ENCODE measurements at regions not wholly inside any gene's neighbourhood (a gene's known extent, or its start where the extent isn't known, plus 50 kb on each side); places are given as distances from the start of the nearest gene placed in this dataset.

DNA sequence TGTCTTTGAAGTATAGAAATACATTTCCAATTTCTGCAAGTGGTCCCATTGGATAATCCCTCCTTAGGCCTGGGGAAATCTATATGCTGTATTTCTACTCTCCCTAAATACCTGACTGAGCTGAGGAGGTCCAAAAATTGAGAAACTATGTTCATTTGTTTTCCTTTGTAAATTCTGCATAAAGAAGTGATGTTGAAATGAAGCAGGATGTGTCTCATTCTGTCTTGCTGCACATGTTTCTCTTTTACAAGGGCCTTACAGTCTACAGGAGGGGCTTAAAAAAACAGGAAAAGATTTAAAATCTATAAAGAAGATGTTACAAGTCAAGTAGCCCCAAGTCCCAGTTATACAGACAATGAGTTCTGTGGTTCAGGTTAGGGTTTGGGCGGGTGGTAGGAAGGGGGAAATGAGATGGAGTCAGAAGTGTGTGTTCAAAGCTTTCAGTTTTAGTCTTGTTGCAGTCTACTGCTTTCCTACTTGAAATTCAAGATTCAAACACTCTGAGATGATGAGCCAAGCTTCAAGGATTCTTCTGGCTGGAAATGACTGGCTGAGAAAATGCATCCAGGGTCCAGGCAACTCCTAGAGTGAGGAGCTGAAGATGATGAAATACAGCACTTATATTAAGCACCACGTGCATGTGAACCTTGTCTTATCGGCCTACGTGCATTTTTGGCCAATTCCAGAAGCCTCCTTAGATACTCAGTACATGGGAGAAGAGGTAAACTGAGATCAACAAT is 146.3 kb upstream of the CELF4 start:
- TF ChIP-seq, protein P1, sequence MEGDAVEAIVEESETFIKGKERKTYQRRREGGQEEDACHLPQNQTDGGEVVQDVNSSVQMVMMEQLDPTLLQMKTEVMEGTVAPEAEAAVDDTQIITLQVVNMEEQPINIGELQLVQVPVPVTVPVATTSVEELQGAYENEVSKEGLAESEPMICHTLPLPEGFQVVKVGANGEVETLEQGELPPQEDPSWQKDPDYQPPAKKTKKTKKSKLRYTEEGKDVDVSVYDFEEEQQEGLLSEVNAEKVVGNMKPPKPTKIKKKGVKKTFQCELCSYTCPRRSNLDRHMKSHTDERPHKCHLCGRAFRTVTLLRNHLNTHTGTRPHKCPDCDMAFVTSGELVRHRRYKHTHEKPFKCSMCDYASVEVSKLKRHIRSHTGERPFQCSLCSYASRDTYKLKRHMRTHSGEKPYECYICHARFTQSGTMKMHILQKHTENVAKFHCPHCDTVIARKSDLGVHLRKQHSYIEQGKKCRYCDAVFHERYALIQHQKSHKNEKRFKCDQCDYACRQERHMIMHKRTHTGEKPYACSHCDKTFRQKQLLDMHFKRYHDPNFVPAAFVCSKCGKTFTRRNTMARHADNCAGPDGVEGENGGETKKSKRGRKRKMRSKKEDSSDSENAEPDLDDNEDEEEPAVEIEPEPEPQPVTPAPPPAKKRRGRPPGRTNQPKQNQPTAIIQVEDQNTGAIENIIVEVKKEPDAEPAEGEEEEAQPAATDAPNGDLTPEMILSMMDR (IDR thresholded peaks at IDR 0.05; ENCODE audit: control extremely low read depth in 1 of 3, insufficient read depth in 1 of 3, low read depth in 1 of 3, low read length in 3 of 3): no peak
- TF ChIP-seq, protein P2, sequence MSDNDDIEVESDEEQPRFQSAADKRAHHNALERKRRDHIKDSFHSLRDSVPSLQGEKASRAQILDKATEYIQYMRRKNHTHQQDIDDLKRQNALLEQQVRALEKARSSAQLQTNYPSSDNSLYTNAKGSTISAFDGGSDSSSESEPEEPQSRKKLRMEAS (IDR thresholded peaks at IDR 0.05): no peak
- no peak for TF ChIP-seq RNF2 (IDR thresholded peaks at IDR 0.05; ENCODE audit: borderline replicate concordance, low read depth, low read length, missing control alignments, poor library complexity, severe bottlenecking)
- TF ChIP-seq CEBPB (IDR thresholded peaks at IDR 0.05; ENCODE audit: low read depth, low read length): no peak
- no peak for TF ChIP-seq NRF1 (IDR thresholded peaks at IDR 0.05; ENCODE audit: low read depth, low read length)
- no peak for TF ChIP-seq POLR2A (IDR thresholded peaks at IDR 0.05; ENCODE audit: control extremely low read depth in 1 of 2, low read depth in 2 of 2, low read length in 2 of 2)
- TF ChIP-seq SAP30 (IDR thresholded peaks at IDR 0.05; ENCODE audit: insufficient read depth, insufficient replicate concordance, low read length): no peak
- no peak for TF ChIP-seq TCF12 (IDR thresholded peaks at IDR 0.05; ENCODE audit: low read depth, low read length)
- no peak for TF ChIP-seq MAFK (IDR thresholded peaks at IDR 0.05; ENCODE audit: low read depth, low read length)
- no peak for TF ChIP-seq EZH2 (IDR thresholded peaks at IDR 0.05; ENCODE audit: low read depth, low read length, severe bottlenecking)
- TF ChIP-seq YY1 (IDR thresholded peaks at IDR 0.05; ENCODE audit: low read depth, low read length): no peak
- TF ChIP-seq RAD21 (IDR thresholded peaks at IDR 0.05 in 1 of 2, conservative IDR thresholded peaks at IDR 0.05 in 1 of 2; ENCODE audit: low read depth in 2 of 2, low read length in 2 of 2): no peak
- no peak for TF ChIP-seq EP300 (IDR thresholded peaks at IDR 0.05; ENCODE audit: borderline replicate concordance in 1 of 2, low read depth in 2 of 2, low read length in 2 of 2)

Data from H1 (cell line).